Activated naive CD4-positive, alpha-beta T cell treated with anti-CD3 and anti-CD28 coated beads, Interleukin-2, amount 10 ng/mL, durations not matched to agents 7 days and 5 days (primary cell): ENCODE measurements at regions not wholly inside any gene's neighbourhood (a gene's known extent, or its start where the extent isn't known, plus 50 kb on each side); places are given as distances from the start of the nearest gene placed in this dataset.

Experiments used
- CTCF ChIA-PET: fragments of 350-600 bp; sonication (Branson Sonifier 250); formaldehyde crosslinking; loops from one replicate; lab custom pipeline; 2021; ENCODE audit warnings: antibody characterized with exemption; lab: Charles Lee
- DNase-seq: peaks from one replicate; pipeline ENCODE4 v3.0.0-alpha.2; 2020
- H3K27ac Mint-ChIP-seq: one replicate; pipeline ENCODE4 v1.8.0; 2021; ENCODE audit warnings: mild to moderate bottlenecking, moderate library complexity, mixed read lengths
- H3K27me3 Mint-ChIP-seq: one replicate; pipeline ENCODE4 v1.8.0; 2021; ENCODE audit warnings: mild to moderate bottlenecking, mixed read lengths
- H3K36me3 Mint-ChIP-seq: one replicate; pipeline ENCODE4 v1.8.0; 2021; ENCODE audit warnings: mixed read lengths
- H3K4me1 Mint-ChIP-seq: one replicate; pipeline ENCODE4 v1.8.0; 2021; ENCODE audit warnings: mixed read lengths
- H3K4me3 Mint-ChIP-seq: one replicate; pipeline ENCODE4 v1.8.0; 2021; ENCODE audit warnings: mild to moderate bottlenecking, moderate library complexity, mixed read lengths
- H3K9me3 Mint-ChIP-seq: one replicate; pipeline ENCODE4 v1.8.0; 2021; ENCODE audit warnings: mixed read lengths

DNA sequence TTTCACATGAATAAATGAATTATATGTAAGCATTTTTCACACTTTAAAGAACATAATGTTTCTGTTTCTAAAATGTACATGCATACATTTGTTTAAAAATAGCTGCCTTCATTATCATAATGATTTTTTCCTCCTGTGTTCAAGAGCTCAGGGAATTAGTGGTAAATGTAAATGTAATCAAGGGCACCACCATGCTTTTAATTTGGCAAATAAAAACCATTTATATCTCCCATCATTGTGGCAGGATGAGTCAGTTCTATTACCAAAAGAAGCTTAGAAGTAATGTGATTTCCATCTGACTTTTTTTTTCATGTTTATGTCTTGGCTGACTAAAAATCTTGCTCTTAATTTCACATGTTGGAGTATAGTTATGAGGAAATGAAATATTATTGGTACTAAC, 176.1 kb downstream of the GXYLT1 start:
- Mint-ChIP-seq H3K27ac (no peak overlapping the region), H3K9me3 (no peaks in the 10 kb centered on the region), H3K4me1 (no peaks in the 10 kb centered on the region), H3K4me3 (no peak overlapping the region), H3K36me3 (no peaks in the 10 kb centered on the region), H3K27me3 (no peaks in the 10 kb centered on the region)
- CTCF ChIA-PET = no interaction called here
- no peak for DNase-seq

DNA sequence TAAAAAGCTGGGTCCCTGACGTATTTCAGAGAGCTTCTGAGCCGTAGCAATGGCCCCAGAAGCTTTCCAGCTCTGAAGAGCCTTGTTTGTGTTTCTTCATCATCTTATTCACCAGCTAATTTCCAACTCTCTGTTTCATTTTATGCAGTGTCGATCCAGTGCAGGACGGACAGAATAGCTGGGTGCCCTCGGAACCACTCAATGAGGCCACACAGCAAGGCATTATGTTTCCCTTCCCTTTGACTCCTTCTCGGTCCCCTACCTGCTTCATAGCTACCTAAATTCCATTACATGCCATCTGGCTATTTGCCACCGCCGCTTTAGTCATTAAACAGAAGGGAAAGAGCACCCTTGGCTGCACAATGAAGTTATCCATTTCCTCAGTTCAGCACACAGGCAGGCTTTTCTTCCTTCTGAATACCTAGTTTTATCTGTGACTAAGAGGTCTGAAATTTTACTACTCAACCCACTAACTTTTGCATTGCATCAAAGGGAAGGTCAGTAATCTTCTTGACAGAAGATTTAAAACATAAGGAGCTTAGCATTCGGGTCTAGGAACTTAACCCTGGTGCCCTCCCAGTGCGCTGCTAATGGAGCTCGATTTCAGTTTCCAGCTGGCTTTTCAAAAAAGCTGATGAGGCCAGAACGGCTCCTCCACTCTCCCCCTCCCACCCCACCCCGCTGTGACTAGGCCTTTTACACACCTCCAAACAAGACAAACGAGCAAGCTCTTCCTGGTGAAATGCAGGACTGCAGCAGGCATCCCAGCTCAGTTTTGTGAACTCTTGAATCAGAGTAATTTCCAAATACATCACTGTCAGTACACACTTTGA, 176.8 kb downstream of the GXYLT1 start:
- Mint-ChIP-seq H3K36me3 (no peaks in the 10 kb centered on the region), H3K9me3 (no peaks in the 10 kb centered on the region), H3K27me3 (no peaks in the 10 kb centered on the region), H3K4me1 (no peaks in the 10 kb centered on the region), H3K4me3 (no peak overlapping the region), H3K27ac (no peak overlapping the region)
- DNase-seq = no peak
- CTCF ChIA-PET = no interaction called here

DNA sequence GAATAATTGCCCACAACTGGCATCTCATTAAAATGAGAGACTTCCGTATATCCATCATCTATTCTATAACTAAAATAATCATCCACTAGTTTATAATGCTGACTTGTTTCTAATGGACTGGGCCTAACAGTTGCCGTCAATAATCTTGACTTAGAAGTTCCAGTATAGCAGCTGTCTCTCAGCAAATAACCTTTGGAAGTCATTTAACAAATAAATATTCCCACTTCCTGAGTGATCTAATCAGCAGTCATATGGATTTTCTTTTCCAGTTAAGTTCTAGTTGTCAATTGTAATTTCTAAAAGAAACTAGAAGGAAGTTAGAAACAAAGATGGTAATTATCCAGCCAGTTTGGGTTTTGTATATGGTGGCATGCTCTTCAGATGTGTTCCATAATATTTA, 177.8 kb downstream of the GXYLT1 start:
- H3K4me3 Mint-ChIP-seq = no peak overlapping the region
- CTCF ChIA-PET = no interaction called here
- no peak for DNase-seq
- no peaks in the 10 kb centered on the region for H3K9me3 Mint-ChIP-seq
- no peak overlapping the region for H3K27ac Mint-ChIP-seq
- no peaks in the 10 kb centered on the region for H3K4me1 Mint-ChIP-seq
- H3K36me3 Mint-ChIP-seq = no peaks in the 10 kb centered on the region
- H3K27me3 Mint-ChIP-seq = no peaks in the 10 kb centered on the region

DNA sequence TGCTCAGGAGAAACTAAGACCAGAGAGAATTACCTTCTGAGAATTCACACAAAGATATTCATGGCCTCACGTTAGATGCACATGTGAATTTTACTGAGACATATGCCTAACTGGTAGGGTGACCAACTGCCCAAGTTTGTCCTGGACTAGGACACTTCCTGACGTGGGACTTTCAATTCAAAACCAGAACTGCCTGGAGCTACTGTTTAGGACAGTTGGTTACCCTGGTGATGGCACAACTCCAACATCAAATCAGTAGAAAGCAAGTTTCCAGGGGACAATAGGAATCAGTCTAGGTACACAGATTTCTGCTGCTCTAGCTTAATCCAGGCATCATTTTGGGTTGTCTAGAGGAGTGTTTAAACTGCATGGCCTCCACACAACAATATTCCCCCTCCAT, 178.7 kb downstream of the GXYLT1 start:
- CTCF ChIA-PET = no interaction called here

DNA sequence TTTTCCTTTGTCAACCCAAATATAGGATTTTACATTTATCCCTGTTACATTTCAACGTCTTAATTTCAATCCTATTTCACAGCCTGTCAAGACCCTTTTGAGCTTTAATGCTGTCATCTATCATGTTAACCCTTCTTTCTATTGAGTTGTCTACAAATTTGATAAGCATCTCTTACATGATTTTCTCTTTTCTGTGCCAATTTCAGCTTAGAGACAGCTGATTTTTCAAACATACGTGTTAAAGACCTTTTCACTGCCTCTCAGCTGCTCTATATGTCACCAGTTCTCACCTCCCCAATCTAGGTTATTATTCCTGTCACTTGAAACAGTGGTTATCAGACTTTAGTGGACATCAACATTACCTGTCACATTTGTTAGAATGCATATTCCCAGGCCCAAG, 181.3 kb downstream of the GXYLT1 start:
- no peaks in the 10 kb centered on the region for H3K36me3 Mint-ChIP-seq

More for the DNA sequence above, 178.7 kb downstream of the GXYLT1 start:
- H3K27me3 Mint-ChIP-seq = no peaks in the 10 kb centered on the region
- H3K4me3 Mint-ChIP-seq = no peak overlapping the region
- no peak overlapping the region for H3K27ac Mint-ChIP-seq
- H3K4me1 Mint-ChIP-seq = no peaks in the 10 kb centered on the region
- DNase-seq = no peak
- no peaks in the 10 kb centered on the region for H3K36me3 Mint-ChIP-seq
- H3K9me3 Mint-ChIP-seq = no peaks in the 10 kb centered on the region

DNA sequence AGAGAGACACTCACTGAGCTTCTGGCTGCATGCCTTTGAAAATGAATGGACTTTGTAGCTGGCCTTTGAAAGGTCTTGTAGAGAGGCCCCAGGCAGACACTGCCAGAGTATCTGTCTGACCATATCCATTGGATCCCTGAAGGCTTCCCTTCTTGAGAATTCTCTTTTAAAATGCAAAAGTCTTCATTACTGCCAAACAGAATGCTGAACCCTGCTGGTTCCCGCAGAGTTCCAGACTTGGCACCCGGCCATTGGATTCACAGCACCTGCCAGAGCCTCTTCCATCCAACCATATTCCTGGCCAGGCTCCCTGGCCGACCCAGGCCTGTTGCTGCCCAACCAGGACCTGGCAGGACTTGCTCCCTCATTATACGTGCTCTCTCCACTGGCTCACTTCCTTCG, 182.5 kb downstream of the GXYLT1 start:
- no peaks in the 10 kb centered on the region for H3K36me3 Mint-ChIP-seq

More for the DNA sequence above, 181.3 kb downstream of the GXYLT1 start:
- Mint-ChIP-seq H3K27me3 (no peaks in the 10 kb centered on the region), H3K9me3 (no peaks in the 10 kb centered on the region), H3K4me3 (no peak overlapping the region), H3K27ac (no peak overlapping the region), H3K4me1 (no peaks in the 10 kb centered on the region)
- CTCF ChIA-PET = no interaction called here
- DNase-seq = no peak

DNA sequence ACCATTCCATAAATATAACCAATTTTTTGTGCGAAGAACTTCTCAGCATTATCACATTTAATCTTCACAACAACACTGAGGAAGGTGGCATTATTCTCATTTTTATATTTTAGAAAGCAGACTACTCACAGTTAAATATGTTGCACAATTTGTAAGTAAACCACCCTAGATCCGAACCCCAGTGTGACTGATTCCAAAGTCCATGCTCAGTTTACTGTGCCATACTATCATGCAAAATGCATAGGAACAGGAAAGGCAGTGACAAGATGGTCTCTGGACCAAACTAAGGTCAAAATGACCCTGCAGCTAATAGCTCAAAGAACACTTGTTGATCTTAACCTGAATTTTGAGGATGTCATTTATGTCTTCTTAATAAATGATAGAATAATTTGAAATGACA, 185.4 kb downstream of the GXYLT1 start:
- H3K27ac Mint-ChIP-seq = no peak overlapping the region
- no peak overlapping the region for H3K4me3 Mint-ChIP-seq
- CTCF ChIA-PET = no interaction called here
- no peak for DNase-seq
- no peaks in the 10 kb centered on the region for H3K9me3 Mint-ChIP-seq
- H3K27me3 Mint-ChIP-seq = no peaks in the 10 kb centered on the region
- no peaks in the 10 kb centered on the region for H3K36me3 Mint-ChIP-seq
- no peaks in the 10 kb centered on the region for H3K4me1 Mint-ChIP-seq

More for the DNA sequence above, 182.5 kb downstream of the GXYLT1 start:
- CTCF ChIA-PET = no interaction called here
- no peak for DNase-seq
- Mint-ChIP-seq H3K27me3 (no peaks in the 10 kb centered on the region), H3K27ac (no peak overlapping the region), H3K4me1 (no peaks in the 10 kb centered on the region), H3K9me3 (no peaks in the 10 kb centered on the region), H3K4me3 (no peak overlapping the region)

DNA sequence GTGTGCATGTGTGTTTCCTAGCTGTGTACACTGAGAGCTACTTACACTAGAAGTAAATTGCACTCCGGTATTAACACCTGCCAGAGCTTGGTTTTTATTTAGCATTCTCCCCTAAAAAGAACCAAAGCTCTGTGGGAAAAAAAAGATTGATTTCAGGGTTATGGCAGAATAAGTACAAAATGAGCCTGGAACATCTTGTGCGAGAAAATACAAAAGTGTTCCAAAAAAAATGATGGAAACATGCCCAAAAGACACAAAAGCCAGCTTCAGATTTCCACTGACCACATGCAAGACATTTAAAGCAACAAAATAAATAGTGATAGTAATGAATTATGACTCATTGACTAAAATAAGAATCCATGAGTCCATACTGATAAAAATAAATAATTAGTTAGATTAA, 188.3 kb downstream of the GXYLT1 start:
- Mint-ChIP-seq H3K36me3 (no peaks in the 10 kb centered on the region), H3K27me3 (no peaks in the 10 kb centered on the region), H3K4me1 (no peaks in the 10 kb centered on the region), H3K4me3 (no peak overlapping the region), H3K9me3 (no peaks in the 10 kb centered on the region), H3K27ac (no peak overlapping the region)
- no peak for DNase-seq
- CTCF ChIA-PET = no interaction called here

DNA sequence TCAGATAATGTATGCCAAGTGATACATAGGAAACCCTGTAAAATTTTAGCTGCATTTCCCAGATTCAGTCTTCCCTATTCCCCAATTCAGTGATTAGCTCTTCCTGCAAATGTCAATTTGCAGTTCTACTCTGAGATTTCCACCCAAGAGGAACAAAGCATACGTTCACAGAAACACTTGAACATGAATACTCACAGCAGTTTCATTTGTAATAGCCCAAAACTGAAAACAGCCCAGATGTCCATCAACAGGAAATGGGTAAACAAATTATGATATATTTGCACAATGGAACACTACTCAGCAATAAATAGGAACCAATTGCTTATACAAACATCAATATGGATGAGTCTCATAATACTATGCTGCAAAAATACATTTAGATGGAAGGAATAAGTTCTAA, 194.2 kb downstream of the GXYLT1 start:
- CTCF ChIA-PET = no interaction called here
- no peaks in the 10 kb centered on the region for H3K4me1 Mint-ChIP-seq
- DNase-seq = no peak
- peaks cover 5% of the 10 kb centered on the region for H3K27me3 Mint-ChIP-seq
- H3K4me3 Mint-ChIP-seq = no peak overlapping the region
- H3K9me3 Mint-ChIP-seq = peaks cover 6% of the 10 kb centered on the region
- H3K36me3 Mint-ChIP-seq = no peaks in the 10 kb centered on the region
- H3K27ac Mint-ChIP-seq = no peak overlapping the region

DNA sequence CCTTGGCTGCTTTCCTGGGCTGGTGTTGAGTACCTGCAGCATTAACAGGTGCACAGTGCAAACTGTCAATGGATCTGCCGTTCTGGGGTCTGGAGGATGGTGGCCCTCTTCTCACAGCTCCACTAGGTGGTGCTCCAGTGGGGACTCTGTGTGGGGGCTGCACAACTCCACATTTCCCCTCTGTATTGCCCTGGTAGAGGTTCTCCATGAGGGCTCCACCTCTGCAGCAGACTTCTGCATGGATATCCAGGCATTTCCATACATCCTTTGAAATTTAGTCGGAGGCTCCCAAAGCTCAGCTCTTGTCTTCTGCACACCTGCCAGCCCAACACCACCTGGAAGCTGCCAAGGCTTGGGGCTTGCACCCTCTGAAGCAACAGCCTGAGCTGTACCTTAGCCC, 198.6 kb downstream of the GXYLT1 start:
- Mint-ChIP-seq H3K27ac (no peak overlapping the region), H3K27me3 (peaks cover 5% of the 10 kb centered on the region), H3K9me3 (peaks cover 10% of the 10 kb centered on the region), H3K4me1 (no peaks in the 10 kb centered on the region), H3K36me3 (no peaks in the 10 kb centered on the region), H3K4me3 (no peak overlapping the region)
- CTCF ChIA-PET = no interaction called here
- DNase-seq = no peak

DNA sequence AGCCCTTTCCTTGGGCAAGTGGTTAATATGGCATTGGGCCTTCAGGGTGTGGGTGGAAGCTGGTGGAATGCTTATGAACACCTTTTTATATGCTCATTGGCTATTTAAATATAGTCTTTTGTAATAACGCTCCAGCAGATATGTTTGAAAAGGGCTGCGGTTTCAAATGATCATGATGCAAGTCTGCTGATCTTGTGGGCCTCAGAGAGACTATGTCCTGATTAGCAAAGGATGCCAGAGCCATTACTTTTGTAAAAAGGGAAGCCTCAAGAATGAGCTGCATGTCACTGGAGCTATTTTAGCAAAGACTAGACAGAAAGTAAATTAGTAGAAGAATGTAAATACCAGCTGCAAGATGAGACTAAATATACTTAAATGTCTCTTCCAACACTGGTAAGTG, 200.5 kb downstream of the GXYLT1 start:
- Mint-ChIP-seq H3K36me3 (no peaks in the 10 kb centered on the region), H3K9me3 (peaks cover 10% of the 10 kb centered on the region), H3K27ac (no peak overlapping the region), H3K27me3 (peaks cover 4% of the 10 kb centered on the region), H3K4me3 (no peak overlapping the region), H3K4me1 (no peaks in the 10 kb centered on the region)
- no peak for DNase-seq
- CTCF ChIA-PET = no interaction called here

DNA sequence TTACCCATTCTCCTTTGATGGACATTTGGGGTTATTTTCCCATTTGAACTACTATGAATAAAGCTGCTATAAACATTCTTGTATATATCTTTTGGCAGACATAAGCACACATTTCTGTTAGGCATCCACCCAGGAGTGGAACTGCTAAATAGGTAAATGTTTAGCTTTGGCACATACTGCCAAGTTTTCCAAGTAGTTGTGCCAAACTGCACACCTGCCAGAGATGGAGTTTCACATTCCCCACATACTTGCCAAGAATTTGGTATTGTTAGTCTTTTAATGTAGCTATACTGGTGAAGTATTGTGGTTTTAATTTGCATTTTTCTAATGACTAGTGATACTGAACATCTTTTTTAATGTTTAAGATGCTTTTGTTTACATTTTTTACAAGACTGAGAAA, 201.0 kb downstream of the GXYLT1 start:
- Mint-ChIP-seq H3K9me3 (peaks cover 10% of the 10 kb centered on the region), H3K27me3 (peaks cover 7% of the 10 kb centered on the region), H3K27ac (no peak overlapping the region), H3K4me3 (no peak overlapping the region), H3K36me3 (no peaks in the 10 kb centered on the region), H3K4me1 (no peaks in the 10 kb centered on the region)
- CTCF ChIA-PET = no interaction called here
- no peak for DNase-seq

DNA sequence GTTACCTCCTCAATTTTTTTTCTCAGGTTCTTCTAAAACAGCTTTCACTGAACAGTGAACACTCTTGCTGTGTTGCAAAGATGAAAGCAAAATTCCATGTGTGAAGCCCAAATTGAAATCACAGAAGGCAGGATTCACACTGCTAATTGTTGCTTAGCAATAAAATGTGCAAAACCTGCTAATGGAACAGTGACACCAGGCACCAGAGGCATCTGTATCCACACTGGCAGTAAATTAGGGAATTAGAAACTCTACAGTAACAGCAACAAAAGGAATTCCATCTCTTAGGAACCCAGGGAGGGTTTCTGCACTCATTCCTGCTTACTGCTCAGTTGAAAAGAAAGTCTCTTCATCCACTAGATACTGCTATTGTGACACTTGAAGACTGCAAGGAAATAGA, 202.3 kb downstream of the GXYLT1 start:
- Mint-ChIP-seq H3K9me3 (peaks cover 10% of the 10 kb centered on the region), H3K4me1 (no peaks in the 10 kb centered on the region), H3K36me3 (no peaks in the 10 kb centered on the region), H3K27me3 (peaks cover 7% of the 10 kb centered on the region), H3K4me3 (no peak overlapping the region), H3K27ac (no peak overlapping the region)
- DNase-seq = no peak
- CTCF ChIA-PET = no interaction called here

DNA sequence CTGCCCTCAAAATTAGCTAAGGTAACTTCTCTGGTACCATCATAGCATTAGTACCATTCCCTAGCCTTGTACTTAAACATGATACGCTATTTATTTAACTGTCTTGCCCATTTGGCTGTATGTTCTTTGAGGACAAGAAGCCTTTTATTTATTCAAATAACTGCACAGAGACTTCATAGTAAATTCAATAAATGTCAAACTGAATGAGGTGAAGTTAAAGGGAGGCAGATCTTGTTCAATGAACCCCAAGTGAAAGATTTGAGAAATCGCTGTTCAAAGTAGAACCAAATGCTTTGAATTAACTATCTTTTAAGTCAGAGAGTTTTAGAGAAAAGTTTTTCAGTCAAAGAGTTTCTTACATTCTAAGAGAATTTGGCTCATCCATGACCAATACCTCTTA, 203.6 kb downstream of the GXYLT1 start:
- CTCF ChIA-PET = no interaction called here
- H3K9me3 Mint-ChIP-seq = peaks cover 7% of the 10 kb centered on the region
- DNase-seq = no peak
- H3K36me3 Mint-ChIP-seq = no peaks in the 10 kb centered on the region
- H3K4me3 Mint-ChIP-seq = no peak overlapping the region
- H3K27me3 Mint-ChIP-seq = peaks cover 10% of the 10 kb centered on the region
- H3K27ac Mint-ChIP-seq = no peak overlapping the region
- H3K4me1 Mint-ChIP-seq = no peaks in the 10 kb centered on the region

DNA sequence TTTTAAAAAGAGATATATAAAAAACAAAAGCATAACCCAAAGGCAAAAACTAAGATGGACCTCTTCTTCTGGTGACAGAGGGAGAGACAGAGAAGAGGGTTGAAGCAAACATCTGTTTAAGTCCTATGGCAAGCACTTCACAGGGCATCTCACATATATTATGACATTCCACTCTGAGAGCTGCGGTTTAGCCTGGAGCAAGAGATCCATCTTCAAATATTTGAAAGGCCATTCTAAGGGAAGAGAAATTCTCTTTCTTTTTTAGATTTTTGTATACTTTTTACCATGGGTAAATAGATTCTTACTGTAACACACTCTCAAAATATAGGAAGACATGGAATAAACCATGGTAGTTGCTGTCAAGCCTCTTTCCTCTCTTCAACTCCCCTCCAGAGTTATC, 204.1 kb downstream of the GXYLT1 start:
- Mint-ChIP-seq H3K4me3 (no peak overlapping the region), H3K9me3 (peaks cover 5% of the 10 kb centered on the region), H3K4me1 (no peaks in the 10 kb centered on the region), H3K27me3 (peaks cover 10% of the 10 kb centered on the region), H3K36me3 (no peaks in the 10 kb centered on the region), H3K27ac (no peak overlapping the region)
- no peak for DNase-seq
- CTCF ChIA-PET = no interaction called here
